CD4-positive, alpha-beta T cell treated with Interferon alpha-2 for 1 hour (primary cell): ENCODE measurements at regions not wholly inside any gene's neighbourhood (a gene's known extent, or its start where the extent isn't known, plus 50 kb on each side); places are given as distances from the start of the nearest gene placed in this dataset.
"Not testable (repeated sequence)": the region's sequence is repeated elsewhere in the genome, so short reads cannot be mapped to it uniquely, and the experiment has no call there.

Source experiments
- DNase-seq, 2 donors: peaks; one replicate each; pipeline ENCODE4 v3.0.0-alpha.2; 2020 to 2022

- not testable (repeated sequence) for DNase-seq
These were observed 1188.5 kb downstream of the FAM133A start for GRCh38 chrX:94862470-94862869.

GRCh38 chrX:94871640-94872039 is 1197.6 kb downstream of the FAM133A start:
- no peak for DNase-seq

- DNase-seq, result no peak
These were observed 1227.8 kb downstream of the FAM133A start for GRCh38 chrX:94901849-94902248.

DNA sequence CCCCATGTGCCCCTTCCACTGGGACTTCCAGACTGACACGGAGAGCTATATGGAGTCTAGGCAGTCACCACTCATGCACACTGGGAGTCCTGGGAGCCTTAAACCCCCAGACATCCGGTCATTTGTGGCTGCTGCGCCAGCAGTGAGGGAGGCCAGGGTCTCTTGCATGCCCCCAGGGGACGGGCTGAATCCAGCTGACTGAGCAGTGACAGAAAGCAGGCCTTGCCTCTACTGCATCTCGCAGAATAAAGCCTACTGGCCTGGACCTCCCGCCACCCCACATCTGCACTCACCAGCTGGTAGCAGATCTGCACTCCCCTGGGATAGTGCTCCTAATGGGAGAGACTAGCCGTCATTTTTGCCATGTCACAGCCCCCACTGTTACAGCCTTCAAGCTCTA is 1234.2 kb downstream of the FAM133A start:
- DNase-seq, result no peak

DNA sequence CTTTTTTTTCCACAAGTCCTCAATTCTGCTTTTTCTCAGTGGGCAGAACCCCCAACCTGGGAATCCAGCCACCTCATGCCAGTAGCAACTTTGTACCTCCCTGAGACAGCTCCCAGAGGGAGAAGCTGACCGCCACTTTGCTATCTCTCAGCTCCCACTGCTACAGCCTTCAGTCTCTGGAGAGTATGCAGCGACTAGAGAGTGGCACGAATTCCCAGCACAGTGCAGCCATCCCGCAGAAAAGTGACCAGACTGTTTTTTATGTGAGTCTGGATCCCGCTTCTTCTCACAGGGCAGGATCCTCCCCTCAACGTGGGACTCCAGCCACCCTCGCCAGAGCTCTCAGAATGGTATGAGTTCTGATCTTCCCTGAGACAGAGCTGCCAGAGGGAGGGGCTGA is 1234.6 kb downstream of the FAM133A start:
- no peak for DNase-seq

- no peak for DNase-seq
These were observed 1240.2 kb downstream of the FAM133A start for GRCh38 chrX:94914235-94914634.

DNA sequence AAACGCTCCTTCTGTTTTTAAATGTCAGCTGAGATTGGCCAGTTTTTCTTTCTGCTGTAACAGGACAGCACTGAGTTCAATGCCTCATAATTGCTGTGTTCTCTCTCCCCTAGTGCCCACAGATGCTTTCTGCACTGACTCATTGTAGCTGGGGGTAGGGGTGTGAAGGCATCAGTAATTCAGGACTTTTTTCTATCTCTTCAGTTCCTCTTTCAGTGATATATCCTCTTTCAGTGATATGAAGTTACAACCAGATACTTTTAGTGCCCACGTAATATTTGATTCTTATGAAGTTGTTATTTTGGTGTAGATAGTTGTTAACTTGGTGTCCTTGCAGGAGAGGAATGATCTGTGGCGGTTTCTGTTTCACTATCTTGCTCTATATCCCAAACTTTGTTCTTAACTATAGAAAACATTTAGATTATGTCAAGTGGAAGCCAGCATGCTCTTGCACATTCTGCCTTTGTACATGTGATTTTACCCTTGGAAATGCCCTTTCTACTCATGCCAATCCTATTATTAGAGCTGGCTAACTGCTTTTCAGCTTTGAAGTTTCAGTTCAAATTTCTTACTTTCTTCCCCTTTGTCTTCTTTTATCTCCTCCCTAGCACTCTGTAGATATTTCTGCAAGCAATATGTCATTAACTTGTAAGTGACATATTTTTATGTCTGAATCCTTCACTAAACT is 1258.4 kb downstream of the FAM133A start:
- no peak for DNase-seq

DNA sequence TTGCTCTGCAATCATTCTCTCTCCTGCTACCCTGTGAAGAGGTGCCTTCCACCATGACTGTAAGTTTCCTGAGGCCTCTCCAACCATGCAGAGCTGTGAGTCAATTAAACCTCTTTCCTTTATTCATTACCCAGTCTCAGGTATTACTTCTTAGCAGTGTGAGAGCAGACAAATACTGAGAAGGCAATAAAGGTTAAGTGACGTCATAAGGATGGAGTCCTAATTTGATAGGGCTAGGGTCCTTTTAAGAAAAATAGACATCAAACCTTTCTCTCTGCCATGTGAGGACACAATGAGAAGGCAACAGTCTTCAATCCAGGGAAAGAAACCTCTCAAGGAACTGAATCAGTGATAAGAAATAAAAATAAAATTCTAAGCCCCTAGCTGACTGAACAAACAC is 1262.7 kb downstream of the FAM133A start:
- no peak for DNase-seq

DNA sequence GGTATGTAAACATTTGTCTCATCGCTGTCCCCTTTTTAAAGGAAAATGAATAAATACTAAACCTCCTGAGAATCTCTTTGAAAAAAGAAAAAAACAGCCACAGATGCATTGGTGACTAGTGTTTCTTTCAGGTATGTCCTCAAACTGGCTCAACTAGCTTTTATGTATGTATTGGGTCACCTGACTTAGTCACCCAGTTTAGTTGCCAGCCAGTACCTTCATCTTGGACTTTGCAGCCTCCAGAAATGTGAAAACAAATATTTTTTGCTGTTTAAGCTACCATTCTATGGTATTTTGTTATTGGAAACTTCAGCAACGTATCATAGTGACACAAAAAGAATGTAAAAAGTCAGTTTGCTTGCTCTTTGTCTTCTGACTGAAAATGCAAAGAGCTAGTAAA is 1263.5 kb downstream of the FAM133A start:
- DNase-seq, result no peak

DNA sequence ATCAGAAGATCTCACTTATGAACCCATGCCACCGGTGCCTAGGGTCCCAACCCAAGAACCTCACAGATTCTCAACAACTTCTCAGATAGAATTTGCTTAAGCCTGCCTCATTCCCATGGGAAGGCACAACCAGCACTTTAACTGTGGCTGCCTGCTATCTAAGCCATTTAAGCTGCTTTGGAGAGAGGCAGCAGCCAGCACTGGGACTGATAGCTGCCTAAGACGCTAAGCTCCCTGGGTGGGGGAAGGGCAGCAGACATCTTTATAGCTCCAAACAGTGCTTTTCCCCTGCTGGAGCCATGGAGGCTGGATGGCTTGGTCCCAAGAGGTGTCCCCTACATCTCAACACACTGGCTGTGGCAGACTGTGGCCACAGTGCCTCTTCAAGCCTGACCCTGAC is 1268.6 kb downstream of the FAM133A start:
- no peak for DNase-seq

DNA sequence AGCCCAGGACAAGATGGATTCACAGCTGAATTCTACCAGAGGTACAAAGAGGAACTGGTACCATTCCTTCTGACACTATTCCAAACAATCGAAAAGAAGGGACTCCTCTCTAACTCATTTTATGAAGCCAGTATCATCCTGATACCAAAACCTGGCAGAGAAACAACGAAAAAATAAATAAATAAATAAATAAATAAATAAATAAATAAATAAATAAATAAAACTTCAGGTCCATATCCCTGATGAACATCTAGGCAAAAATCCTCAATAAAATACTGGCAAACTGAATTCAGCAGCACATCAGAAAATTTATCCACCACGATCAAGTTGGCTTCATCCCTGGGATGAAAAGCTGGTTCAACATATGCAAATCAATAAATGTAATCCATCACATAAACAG is 1272.1 kb downstream of the FAM133A start:
- not testable (repeated sequence) for DNase-seq

GRCh38 chrX:94961730-94962129 is 1287.7 kb downstream of the FAM133A start:
- DNase-seq, result no peak

DNA sequence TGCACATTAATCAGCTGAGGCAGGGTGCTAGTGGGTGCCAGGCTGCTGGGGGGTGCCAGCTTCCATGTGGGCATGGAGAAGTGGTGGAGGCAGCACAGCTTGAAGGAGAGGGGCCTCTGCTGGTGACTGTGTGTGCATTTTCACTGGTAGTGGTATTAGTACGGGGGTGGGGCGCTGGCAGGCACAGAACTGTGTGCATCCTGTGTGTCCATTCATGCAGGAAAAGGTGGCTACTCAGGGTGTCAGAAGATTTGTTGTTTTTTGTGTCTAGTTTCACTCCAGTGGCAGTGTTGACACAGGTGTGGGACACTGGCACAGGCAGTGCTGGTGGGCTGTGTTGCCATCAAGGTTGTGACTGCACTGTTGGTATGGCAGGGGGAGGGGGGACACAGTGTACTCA is 1303.6 kb downstream of the FAM133A start:
- DNase-seq, result no peak

- no peak for DNase-seq
These were observed 1304.0 kb downstream of the FAM133A start for GRCh38 chrX:94977986-94978385.
